ENCODE measurements at regions not wholly inside any gene's neighbourhood (a gene's known extent, or its start where the extent isn't known, plus 50 kb on each side); places are given as distances from the start of the nearest gene placed in this dataset.

GRCh38 chr16:55214412-55214811 lies 109.6 kb upstream of the IRX6 start:
- no peak for TF ChIP-seq POLR2A (IDR thresholded peaks at IDR 0.05)
- TF ChIP-seq, protein P1, sequence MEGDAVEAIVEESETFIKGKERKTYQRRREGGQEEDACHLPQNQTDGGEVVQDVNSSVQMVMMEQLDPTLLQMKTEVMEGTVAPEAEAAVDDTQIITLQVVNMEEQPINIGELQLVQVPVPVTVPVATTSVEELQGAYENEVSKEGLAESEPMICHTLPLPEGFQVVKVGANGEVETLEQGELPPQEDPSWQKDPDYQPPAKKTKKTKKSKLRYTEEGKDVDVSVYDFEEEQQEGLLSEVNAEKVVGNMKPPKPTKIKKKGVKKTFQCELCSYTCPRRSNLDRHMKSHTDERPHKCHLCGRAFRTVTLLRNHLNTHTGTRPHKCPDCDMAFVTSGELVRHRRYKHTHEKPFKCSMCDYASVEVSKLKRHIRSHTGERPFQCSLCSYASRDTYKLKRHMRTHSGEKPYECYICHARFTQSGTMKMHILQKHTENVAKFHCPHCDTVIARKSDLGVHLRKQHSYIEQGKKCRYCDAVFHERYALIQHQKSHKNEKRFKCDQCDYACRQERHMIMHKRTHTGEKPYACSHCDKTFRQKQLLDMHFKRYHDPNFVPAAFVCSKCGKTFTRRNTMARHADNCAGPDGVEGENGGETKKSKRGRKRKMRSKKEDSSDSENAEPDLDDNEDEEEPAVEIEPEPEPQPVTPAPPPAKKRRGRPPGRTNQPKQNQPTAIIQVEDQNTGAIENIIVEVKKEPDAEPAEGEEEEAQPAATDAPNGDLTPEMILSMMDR (IDR thresholded peaks at IDR 0.05): no peak

Measured in Peyer's patch (tissue), 4 donors.